ENCODE measurements at regions not wholly inside any gene's neighbourhood (a gene's known extent, or its start where the extent isn't known, plus 50 kb on each side); places are given as distances from the start of the nearest gene placed in this dataset.

DNA sequence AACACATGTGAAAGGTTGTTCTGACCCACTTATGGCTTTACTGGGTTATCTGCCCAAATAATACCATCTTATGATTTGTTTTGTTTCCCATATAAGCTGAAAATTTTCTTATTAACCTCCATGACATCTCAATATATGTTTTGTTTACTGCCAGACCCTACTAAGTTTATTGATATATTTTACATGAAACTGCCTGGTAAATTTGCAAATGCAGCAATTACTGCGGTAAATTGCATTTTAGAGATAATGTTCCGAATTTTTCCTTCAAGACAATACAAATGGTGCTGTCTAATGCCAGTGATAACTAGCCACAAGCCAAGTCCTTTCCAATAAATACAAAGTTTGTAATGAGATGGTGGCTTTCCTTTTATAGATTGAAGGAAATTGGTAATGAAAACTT is 275.9 kb downstream of the SAMD5 start:
- intact Hi-C loops (cut with micrococcal nuclease): no loop called here

DNA sequence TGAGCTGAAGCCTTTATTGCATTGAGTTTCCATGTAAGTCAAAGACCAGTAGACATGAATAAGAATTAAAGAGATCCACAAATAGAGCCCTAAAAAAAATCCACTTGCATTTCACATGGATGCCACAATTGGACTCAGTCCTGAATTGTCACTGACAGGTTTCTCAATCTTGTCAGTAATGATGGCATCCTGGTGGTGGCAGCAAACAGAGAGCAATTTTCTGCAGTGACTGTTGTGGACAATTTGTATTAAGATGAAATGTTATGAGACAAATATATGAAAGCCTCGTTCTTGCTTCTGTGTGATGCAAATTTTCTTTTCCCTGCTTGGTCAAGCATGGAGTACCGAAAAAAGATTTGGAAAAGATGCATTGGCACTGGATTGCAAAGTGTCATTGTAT is 278.9 kb downstream of the SAMD5 start:
- Histone ChIP-seq H3K27ac (ENCODE audit: low read length) (no peak overlapping the region), H3K4me1 (ENCODE audit: control insufficient read depth, insufficient read depth, low read length) (no peaks in the 10 kb centered on the region), H3K27me3 (ENCODE audit: control insufficient read depth, insufficient read depth, low read length) (no peaks in the 10 kb centered on the region), H3K9me3 (ENCODE audit: control insufficient read depth, insufficient read depth, low read length) (no peaks in the 10 kb centered on the region), H3K36me3 (ENCODE audit: control insufficient read depth, insufficient read depth, low read length) (no peaks in the 10 kb centered on the region), H3K4me3 (ENCODE audit: low read length) (no peak overlapping the region)
- Mint-ChIP-seq H3K4me1 (no peaks in the 10 kb centered on the region), H3K27me3 (ENCODE audit: low read depth in 2 of 2) (no peaks in the 10 kb centered on the region), H3K4me3 (no peak overlapping the region), H3K27ac (no peak overlapping the region), H3K9me3 (peaks cover 4 to 6% of the 10 kb centered on the region in 2 donors), H3K36me3 (no peaks in the 10 kb centered on the region)
- WGBS (ENCODE audit: insufficient coverage): 93% methylated on average over 2 of the region's 2 CpGs
- TF ChIP-seq, protein P1, sequence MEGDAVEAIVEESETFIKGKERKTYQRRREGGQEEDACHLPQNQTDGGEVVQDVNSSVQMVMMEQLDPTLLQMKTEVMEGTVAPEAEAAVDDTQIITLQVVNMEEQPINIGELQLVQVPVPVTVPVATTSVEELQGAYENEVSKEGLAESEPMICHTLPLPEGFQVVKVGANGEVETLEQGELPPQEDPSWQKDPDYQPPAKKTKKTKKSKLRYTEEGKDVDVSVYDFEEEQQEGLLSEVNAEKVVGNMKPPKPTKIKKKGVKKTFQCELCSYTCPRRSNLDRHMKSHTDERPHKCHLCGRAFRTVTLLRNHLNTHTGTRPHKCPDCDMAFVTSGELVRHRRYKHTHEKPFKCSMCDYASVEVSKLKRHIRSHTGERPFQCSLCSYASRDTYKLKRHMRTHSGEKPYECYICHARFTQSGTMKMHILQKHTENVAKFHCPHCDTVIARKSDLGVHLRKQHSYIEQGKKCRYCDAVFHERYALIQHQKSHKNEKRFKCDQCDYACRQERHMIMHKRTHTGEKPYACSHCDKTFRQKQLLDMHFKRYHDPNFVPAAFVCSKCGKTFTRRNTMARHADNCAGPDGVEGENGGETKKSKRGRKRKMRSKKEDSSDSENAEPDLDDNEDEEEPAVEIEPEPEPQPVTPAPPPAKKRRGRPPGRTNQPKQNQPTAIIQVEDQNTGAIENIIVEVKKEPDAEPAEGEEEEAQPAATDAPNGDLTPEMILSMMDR (IDR thresholded peaks at IDR 0.05): no peak
- intact Hi-C loops (cut with micrococcal nuclease): no loop called here
- no peak for ATAC-seq
- DNase-seq: no peak

More for the DNA sequence above, 275.9 kb downstream of the SAMD5 start:
- DNase-seq (no peak), ATAC-seq (no peak)
- no peak overlapping the region for H3K4me3 ChIP-seq (ENCODE audit: low read length)
- Mint-ChIP-seq H3K4me3 (no peak overlapping the region), H3K36me3 (no peaks in the 10 kb centered on the region), H3K27ac (no peak overlapping the region), H3K9me3 (peaks cover 2 to 4% of the 10 kb centered on the region in 2 donors), H3K4me1 (no peaks in the 10 kb centered on the region), H3K27me3 (ENCODE audit: low read depth in 2 of 2) (no peaks in the 10 kb centered on the region)
- H3K9me3 ChIP-seq (ENCODE audit: control insufficient read depth, insufficient read depth, low read length): no peaks in the 10 kb centered on the region
- no peak overlapping the region for H3K27ac ChIP-seq (ENCODE audit: low read length)
- H3K27me3 ChIP-seq (ENCODE audit: control insufficient read depth, insufficient read depth, low read length): no peaks in the 10 kb centered on the region
- 100% methylated on average over 1 of the region's 2 CpGs for WGBS (ENCODE audit: insufficient coverage)
- H3K36me3 ChIP-seq (ENCODE audit: control insufficient read depth, insufficient read depth, low read length): no peaks in the 10 kb centered on the region
- TF ChIP-seq, protein P1 (IDR thresholded peaks at IDR 0.05): no peak
- no peaks in the 10 kb centered on the region for H3K4me1 ChIP-seq (ENCODE audit: control insufficient read depth, insufficient read depth, low read length)

DNA sequence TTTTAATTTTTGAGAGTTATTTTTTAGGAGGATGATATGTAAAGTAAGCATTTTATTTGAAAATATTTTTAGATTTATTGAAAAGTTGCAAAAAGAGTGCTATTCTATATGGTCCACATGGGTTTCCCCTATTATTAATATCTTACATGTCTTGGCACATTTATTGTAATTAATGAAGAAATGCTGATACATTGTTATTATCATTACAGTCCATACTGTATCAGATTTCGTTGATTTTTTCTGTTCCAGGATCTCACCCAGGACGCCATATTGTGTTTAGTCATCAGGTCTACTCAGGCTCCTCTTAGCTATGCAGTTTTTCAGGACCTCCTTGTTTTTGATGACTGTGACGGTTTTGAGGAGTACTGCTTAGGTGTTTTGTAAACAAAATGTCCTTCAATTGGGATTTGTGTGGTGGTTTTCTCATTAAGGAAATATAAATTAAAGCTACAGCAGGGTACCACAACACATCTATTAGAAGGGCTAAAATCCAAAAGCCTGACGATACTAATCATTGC is 281.0 kb downstream of the SAMD5 start:
- Histone ChIP-seq H3K4me3 (ENCODE audit: low read length) (no peak overlapping the region), H3K9me3 (ENCODE audit: control insufficient read depth, insufficient read depth, low read length) (no peaks in the 10 kb centered on the region), H3K27me3 (ENCODE audit: control insufficient read depth, insufficient read depth, low read length) (no peaks in the 10 kb centered on the region), H3K36me3 (ENCODE audit: control insufficient read depth, insufficient read depth, low read length) (no peaks in the 10 kb centered on the region), H3K4me1 (ENCODE audit: control insufficient read depth, insufficient read depth, low read length) (no peaks in the 10 kb centered on the region), H3K27ac (ENCODE audit: low read length) (no peak overlapping the region)
- TF ChIP-seq, protein P1 (IDR thresholded peaks at IDR 0.05): no peak
- Mint-ChIP-seq H3K9me3 (peaks cover 6 to 8% of the 10 kb centered on the region in 2 donors), H3K4me3 (no peak overlapping the region), H3K27ac (no peak overlapping the region), H3K36me3 (no peaks in the 10 kb centered on the region), H3K27me3 (ENCODE audit: low read depth in 2 of 2) (no peaks in the 10 kb centered on the region), H3K4me1 (no peaks in the 10 kb centered on the region)
- no peak for DNase-seq
- ATAC-seq: no peak
- intact Hi-C loops (cut with micrococcal nuclease): no loop called here
- 80% methylated on average over 4 of the region's 4 CpGs for WGBS (ENCODE audit: insufficient coverage)
